ENCODE measurements at regions not wholly inside any gene's neighbourhood (a gene's known extent, or its start where the extent isn't known, plus 50 kb on each side); places are given as distances from the start of the nearest gene placed in this dataset.
"Not testable (repeated sequence)": the region's sequence is repeated elsewhere in the genome, so short reads cannot be mapped to it uniquely, and the experiment has no call there.

- no peak for TF ChIP-seq CTCF (IDR thresholded peaks at IDR 0.05; ENCODE audit: borderline replicate concordance, control extremely low read depth, extremely low read depth, insufficient read depth, missing control alignments)
- in situ Hi-C loops (cut with MboI; ENCODE audit: low sequenced_read_pairs, unreplicated experiment) = no loop called here
- no peak for DNase-seq (ENCODE audit: low spot score)
These were observed 287.1 kb upstream of the CELF2 start for GRCh38 chr10:10730471-10731043.

DNA sequence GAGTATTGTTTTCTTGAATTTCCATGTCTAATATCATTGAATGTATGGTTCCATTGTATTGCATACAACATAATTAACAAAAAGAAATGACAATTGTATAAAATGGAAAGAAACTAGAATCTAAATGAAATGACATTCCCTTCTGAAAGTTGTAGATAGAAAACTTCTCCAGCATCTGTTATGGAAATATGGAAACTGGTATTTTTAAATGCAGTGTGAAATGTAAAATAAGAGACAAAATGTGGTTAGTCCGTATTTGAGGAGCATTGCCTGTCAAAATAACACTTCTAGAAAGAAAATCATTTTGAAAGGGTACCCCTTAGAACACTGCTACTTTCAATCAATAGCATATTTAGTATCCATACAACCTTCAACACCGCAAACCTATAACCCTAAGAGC, 286.3 kb upstream of the CELF2 start:
- no peak for DNase-seq (ENCODE audit: low spot score)
- in situ Hi-C loops (cut with MboI; ENCODE audit: low sequenced_read_pairs, unreplicated experiment) = no loop called here
- no peak for TF ChIP-seq CTCF (IDR thresholded peaks at IDR 0.05; ENCODE audit: borderline replicate concordance, control extremely low read depth, extremely low read depth, insufficient read depth, missing control alignments)

DNA sequence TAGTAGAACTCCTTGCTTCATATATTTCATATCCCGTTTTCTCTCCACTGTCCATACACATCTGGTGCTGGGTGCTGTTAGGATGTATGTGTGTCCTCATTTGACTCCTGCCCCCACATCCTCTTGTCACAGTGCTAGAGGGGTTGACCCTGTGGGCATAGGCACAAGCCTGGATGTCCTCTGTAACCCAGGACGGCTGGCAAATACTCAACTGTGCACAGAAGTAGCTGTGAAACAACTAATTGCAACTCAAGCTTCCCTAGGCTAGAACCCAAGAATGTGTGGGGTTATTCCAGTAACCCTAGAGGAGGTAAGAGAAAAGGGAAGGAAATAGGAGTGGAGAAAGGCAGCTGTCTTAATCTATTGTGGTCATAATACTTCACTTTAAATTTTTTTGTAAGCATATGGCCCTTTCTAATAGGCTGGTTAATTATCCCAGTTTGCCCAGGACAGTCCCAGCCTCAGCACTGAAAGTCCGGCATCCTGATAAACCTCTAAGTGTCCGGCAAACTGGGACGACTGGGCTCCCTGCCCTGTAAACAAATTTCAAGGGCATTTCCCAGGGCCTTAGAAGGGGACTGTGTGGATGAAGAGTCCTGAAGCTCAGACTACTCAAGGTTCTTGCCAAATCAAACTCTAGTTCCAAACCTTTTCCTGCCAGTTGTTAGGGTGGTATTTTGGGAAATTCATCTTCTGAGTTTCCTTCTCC, 283.2 kb upstream of the CELF2 start:
- TF ChIP-seq CTCF (IDR thresholded peaks at IDR 0.05; ENCODE audit: borderline replicate concordance, control extremely low read depth, extremely low read depth, insufficient read depth, missing control alignments) = no peak
- in situ Hi-C loops (cut with MboI; ENCODE audit: low sequenced_read_pairs, unreplicated experiment) = no loop called here
- DNase-seq (ENCODE audit: low spot score) = no peak

- DNase-seq (ENCODE audit: low spot score) = no peak
- in situ Hi-C loops (cut with MboI; ENCODE audit: low sequenced_read_pairs, unreplicated experiment) = no loop called here
- no peak for TF ChIP-seq CTCF (IDR thresholded peaks at IDR 0.05; ENCODE audit: borderline replicate concordance, control extremely low read depth, extremely low read depth, insufficient read depth, missing control alignments)
These were observed 272.4 kb upstream of the CELF2 start for GRCh38 chr10:10745291-10745690.

DNA sequence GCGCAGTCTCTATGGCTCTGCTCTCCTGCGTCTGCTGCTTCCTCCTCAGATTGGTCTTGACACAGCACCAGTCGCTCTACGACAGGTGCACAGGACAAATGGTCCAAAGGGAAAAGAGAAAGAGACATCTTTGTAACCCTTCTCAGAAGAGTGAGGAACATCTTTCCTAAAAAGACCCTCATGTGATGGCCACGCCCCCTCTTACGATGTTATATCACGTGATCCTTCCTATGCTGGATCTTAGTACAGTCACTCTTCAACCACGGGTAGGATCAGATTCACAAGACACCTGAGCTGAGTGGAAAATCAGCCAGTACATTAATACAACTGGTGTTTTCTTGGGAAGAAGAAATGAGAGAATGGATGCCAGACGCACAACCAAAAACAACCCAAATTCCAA, 262.2 kb upstream of the CELF2 start:
- no peak for DNase-seq (ENCODE audit: low spot score)
- TF ChIP-seq CTCF (IDR thresholded peaks at IDR 0.05; ENCODE audit: borderline replicate concordance, control extremely low read depth, extremely low read depth, insufficient read depth, missing control alignments) = no peak
- in situ Hi-C loops (cut with MboI; ENCODE audit: low sequenced_read_pairs, unreplicated experiment) = no loop called here

DNA sequence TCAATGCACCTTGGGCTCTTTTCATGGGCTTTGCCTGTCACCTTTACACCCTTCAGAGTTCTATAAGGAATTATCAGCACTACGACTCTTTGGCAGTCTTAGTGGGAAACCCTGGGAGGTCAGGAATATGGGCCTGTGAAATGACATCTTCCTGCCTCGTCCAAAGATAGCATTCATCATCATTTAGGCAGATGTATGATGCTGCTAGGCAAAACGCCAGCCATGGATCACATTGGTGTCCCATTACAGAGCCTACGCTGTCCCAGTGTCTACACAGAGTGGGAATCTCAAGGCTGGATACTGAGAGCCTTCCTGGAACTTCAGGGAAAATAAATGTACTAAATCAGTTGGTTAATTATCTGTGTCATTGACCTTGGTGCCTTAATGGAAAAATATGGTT, 259.4 kb upstream of the CELF2 start:
- in situ Hi-C loops (cut with MboI; ENCODE audit: low sequenced_read_pairs, unreplicated experiment) = no loop called here

GRCh38 chr10:10759806-10760205, 257.9 kb upstream of the CELF2 start:
- DNase-seq (ENCODE audit: low spot score); in situ Hi-C loops (cut with MboI; ENCODE audit: low sequenced_read_pairs, unreplicated experiment): not testable (repeated sequence)

More for the DNA sequence above, 259.4 kb upstream of the CELF2 start:
- DNase-seq (ENCODE audit: low spot score) = no peak
- no peak for TF ChIP-seq CTCF (IDR thresholded peaks at IDR 0.05; ENCODE audit: borderline replicate concordance, control extremely low read depth, extremely low read depth, insufficient read depth, missing control alignments)
